CD4-positive, alpha-beta memory T cell (primary cell): ENCODE measurements at regions not wholly inside any gene's neighbourhood (a gene's known extent, or its start where the extent isn't known, plus 50 kb on each side); places are given as distances from the start of the nearest gene placed in this dataset.

Experiments
- CTCF ChIA-PET: fragments of 350-600 bp; sonication (Branson Sonifier 250); formaldehyde crosslinking; loops from one replicate; lab custom pipeline; 2021; ENCODE audit warnings: inconsistent platforms; ENCODE audit not compliant: partially characterized antibody; lab: Charles Lee
- POLR2A ChIA-PET: fragments of 350-600 bp; sonication (Branson Sonifier 250); formaldehyde crosslinking; loops from one replicate; lab custom pipeline; 2021; ENCODE audit not compliant: partially characterized antibody; lab: Charles Lee
- DNase-seq, 5 donors: peaks; one replicate each; pipeline versions ENCODE4 v3.0.0 to v3.0.0-alpha.2; 2020 to 2022; ENCODE audit warnings: mixed read lengths in 1 of 5
- H3K27ac ChIP-seq: one replicate; pipeline ENCODE4 v1.7.0; 2013; ENCODE audit warnings: low read depth, low read length
- H3K27me3 ChIP-seq: 2 replicates; pipeline ENCODE4 v1.7.0; 2013; ENCODE audit warnings: mild to moderate bottlenecking, low read length, moderate library complexity; ENCODE audit not compliant: insufficient read depth
- H3K36me3 ChIP-seq: 2 replicates; pipeline ENCODE4 v1.7.0; 2013; ENCODE audit warnings: mild to moderate bottlenecking, low read length, moderate library complexity; ENCODE audit not compliant: insufficient read depth
- H3K4me1 ChIP-seq: 2 replicates; pipeline ENCODE4 v1.7.0; 2013; ENCODE audit warnings: mild to moderate bottlenecking, low read length, moderate library complexity; ENCODE audit not compliant: insufficient read depth
- H3K4me3 ChIP-seq, 2 donors: one replicate each; pipeline ENCODE4 v1.7.0; 2013; ENCODE audit warnings: low read length in 2 of 2, mild to moderate bottlenecking in 1 of 2
- H3K9me3 ChIP-seq, 2 donors: one replicate each; pipeline ENCODE4 v1.7.0; 2013; ENCODE audit warnings: low read length in 2 of 2, control low read depth in 1 of 2; ENCODE audit not compliant: control insufficient read depth in 1 of 2
- H3K27ac Mint-ChIP-seq, 7 donors: one replicate each; pipeline ENCODE4 v1.8.0; 2020 to 2021; ENCODE audit warnings: mixed read lengths in 7 of 7, mild to moderate bottlenecking in 6 of 7, inconsistent platforms in 3 of 7, moderate library complexity in 3 of 7
- H3K27me3 Mint-ChIP-seq, 2 donors: one replicate each; pipeline ENCODE4 v1.8.0; 2020 to 2021; ENCODE audit warnings: mixed read lengths in 2 of 2
- H3K36me3 Mint-ChIP-seq, 2 donors: one replicate each; pipeline ENCODE4 v1.8.0; 2020 to 2021; ENCODE audit warnings: mixed read lengths in 2 of 2, inconsistent platforms in 1 of 2, mild to moderate bottlenecking in 1 of 2
- H3K4me1 Mint-ChIP-seq, 4 donors: one replicate each; pipeline ENCODE4 v1.8.0; 2020 to 2021; ENCODE audit warnings: mixed read lengths in 4 of 4, mild to moderate bottlenecking in 1 of 4
- H3K4me3 Mint-ChIP-seq, 8 donors: one replicate each; pipeline ENCODE4 v1.8.0; 2020 to 2021; ENCODE audit warnings: mixed read lengths in 8 of 8, mild to moderate bottlenecking in 7 of 8, moderate library complexity in 6 of 8, inconsistent platforms in 3 of 8
- H3K9me3 Mint-ChIP-seq, 8 donors: one replicate each; pipeline ENCODE4 v1.8.0; 2020 to 2021; ENCODE audit warnings: mixed read lengths in 8 of 8, mild to moderate bottlenecking in 5 of 8, inconsistent platforms in 3 of 8, moderate library complexity in 1 of 8
- intact Hi-C: fragments of 100-400 bp; cut with micrococcal nuclease; formaldehyde crosslinking; loops from one replicate; pipeline ENCODE4 v1.15.1; 2023

DNA sequence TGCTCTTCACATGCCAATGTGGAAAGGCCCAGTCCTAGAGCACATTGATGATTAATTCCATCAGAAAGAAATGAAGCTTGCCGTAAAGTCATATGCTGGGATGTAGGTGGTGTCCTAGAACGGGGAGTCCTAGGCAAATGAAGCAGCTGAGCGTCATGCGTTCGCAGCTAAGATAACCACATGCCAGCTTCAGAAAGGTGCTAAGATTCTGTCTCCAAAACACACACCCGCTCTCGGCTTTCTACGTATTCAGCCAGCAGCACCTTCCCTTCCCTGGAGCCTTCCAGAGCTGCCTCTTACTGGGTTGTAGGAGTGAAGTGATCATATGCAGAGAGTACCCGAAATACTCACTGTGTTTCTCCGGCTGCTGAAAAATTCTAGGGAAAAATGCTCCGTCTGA, 421.6 kb upstream of the ID2 start:
- H3K36me3 ChIP-seq, result no peaks in the 10 kb centered on the region
- intact Hi-C loops, result no loop called here
- no peak for DNase-seq
- no peaks in the 10 kb centered on the region for H3K27me3 ChIP-seq
- H3K4me1 ChIP-seq, result no peaks in the 10 kb centered on the region
- H3K9me3 ChIP-seq, result no peaks in the 10 kb centered on the region
- no peak overlapping the region for H3K4me3 ChIP-seq
- Mint-ChIP-seq H3K27me3 (no peaks in the 10 kb centered on the region), H3K4me1 (no peaks in the 10 kb centered on the region), H3K27ac (no peak overlapping the region), H3K9me3 (no peaks in the 10 kb centered on the region), H3K36me3 (peaks cover 0 to 11% of the 10 kb centered on the region in 2 donors), H3K4me3 (no peak overlapping the region)
- ChIA-PET POLR2A (no interaction called here), CTCF (interaction anchor here (1.1 kb wide), 1 partner anchor 9 kb away, joined by 3 read pairs; no protein-coding TSS in a partner anchor)
- H3K27ac ChIP-seq, result no peak overlapping the region

DNA sequence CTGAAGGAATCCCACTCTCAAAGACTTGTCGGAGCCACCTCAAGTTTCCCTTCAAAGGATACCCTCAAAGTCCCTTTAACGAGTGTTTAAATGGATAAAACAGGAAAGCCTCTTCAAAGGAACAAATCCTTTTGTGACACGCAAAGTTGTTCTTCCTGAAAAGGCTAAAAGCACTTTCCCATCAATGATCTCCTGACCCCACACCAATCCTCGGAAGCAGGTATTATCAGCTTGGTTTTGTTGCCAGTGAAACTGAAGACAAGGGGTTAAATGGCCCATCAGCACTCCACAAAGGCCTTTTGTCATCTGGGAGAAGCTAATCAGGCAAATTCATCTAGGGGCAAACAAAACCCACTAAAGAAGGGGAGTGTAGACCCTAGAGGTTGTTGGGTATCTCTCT, 418.0 kb upstream of the ID2 start:
- intact Hi-C loops, result no loop called here
- no peak overlapping the region for H3K4me3 ChIP-seq
- CTCF ChIA-PET, result no interaction called here

DNA sequence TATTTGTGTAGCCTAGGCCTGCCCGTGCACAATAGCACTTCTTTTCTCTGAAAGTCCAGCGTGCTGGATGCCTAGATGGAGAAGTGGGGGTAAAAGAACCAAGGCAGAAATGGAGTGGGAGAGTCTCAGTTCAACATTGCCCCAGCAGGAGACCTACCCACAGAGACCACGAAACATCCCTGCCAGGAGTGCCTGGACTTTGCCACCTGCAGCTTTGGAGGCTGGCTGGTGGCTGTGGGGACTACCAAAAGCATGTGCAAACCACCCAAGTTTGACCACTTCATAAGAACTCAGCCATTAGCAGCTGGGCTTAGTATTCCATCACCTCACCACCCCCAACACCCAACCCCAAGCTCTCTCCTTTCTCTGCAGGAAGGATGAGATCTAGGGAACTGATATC, 416.9 kb upstream of the ID2 start:
- no peaks in the 10 kb centered on the region for H3K27me3 Mint-ChIP-seq
- POLR2A ChIA-PET, result no interaction called here

More for the DNA sequence above, 418.0 kb upstream of the ID2 start:
- Histone ChIP-seq H3K4me1 (no peaks in the 10 kb centered on the region), H3K9me3 (no peaks in the 10 kb centered on the region), H3K27me3 (no peaks in the 10 kb centered on the region), H3K36me3 (no peaks in the 10 kb centered on the region), H3K27ac (no peak overlapping the region)
- POLR2A ChIA-PET, result no interaction called here
- no peak overlapping the region for H3K4me3 Mint-ChIP-seq
- H3K4me1 Mint-ChIP-seq, result peaks cover 0 to 2% (median 0%) of the 10 kb centered on the region in 4 donors
- no peaks in the 10 kb centered on the region for H3K27me3 Mint-ChIP-seq
- no peak overlapping the region for H3K27ac Mint-ChIP-seq
- no peaks in the 10 kb centered on the region for H3K9me3 Mint-ChIP-seq
- H3K36me3 Mint-ChIP-seq, result peaks cover 0 to 7% of the 10 kb centered on the region in 2 donors
- no peak for DNase-seq

DNA sequence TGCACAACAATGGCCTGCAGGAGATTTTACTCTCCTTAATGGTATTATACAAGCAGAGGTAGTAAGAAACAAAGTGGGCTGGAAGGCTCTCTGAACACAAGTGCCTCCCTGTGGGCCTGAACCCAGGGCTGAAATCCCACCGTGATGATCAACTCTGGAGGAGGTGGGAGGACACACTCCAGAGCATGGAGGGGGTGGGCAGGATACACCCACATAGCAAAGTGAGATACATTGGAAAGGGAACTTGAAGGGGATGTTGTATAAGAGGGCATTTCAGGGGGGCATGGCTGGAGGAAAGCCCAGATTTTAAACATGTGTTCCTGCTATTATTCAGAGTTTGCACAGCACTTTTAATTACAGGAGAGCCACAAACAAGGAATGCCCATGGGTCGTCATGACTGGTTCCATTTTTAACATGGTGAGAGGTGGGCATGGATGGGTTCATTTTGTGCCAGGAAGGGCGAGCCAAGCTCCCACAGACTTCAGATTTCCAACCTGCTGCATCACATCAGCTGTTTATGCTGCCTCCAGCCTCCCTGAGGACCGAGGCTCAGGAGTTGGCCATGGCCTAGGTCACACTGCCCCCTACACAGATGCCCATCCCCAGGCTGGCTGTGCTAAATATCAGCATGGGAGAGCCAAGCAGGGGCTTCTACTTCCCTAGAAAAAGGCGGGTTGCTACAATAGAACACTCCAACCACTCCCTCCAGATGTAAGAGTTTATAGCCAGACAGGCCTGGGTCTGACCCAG, 416.2 kb upstream of the ID2 start:
- H3K36me3 Mint-ChIP-seq, result peaks cover 0 to 4% of the 10 kb centered on the region in 2 donors
- peak overlapping the region in 1 of 7 donors; percentile 64 for H3K27ac Mint-ChIP-seq
- CTCF ChIA-PET, result interaction anchor here (1.3 kb wide), 1 partner anchor 12 kb away, joined by 3 read pairs; no protein-coding TSS in a partner anchor
- Histone ChIP-seq H3K4me3 (no peak overlapping the region), H3K36me3 (no peaks in the 10 kb centered on the region), H3K4me1 (no peaks in the 10 kb centered on the region), H3K27me3 (no peaks in the 10 kb centered on the region), H3K27ac (no peak overlapping the region), H3K9me3 (no peaks in the 10 kb centered on the region)
- DNase-seq, result no peak
- POLR2A ChIA-PET, result no interaction called here
- H3K4me1 Mint-ChIP-seq, result peaks cover 0 to 2% (median 0%) of the 10 kb centered on the region in 4 donors
- intact Hi-C loops, result no loop called here
- H3K4me3 Mint-ChIP-seq, result no peak overlapping the region
- H3K9me3 Mint-ChIP-seq, result no peaks in the 10 kb centered on the region
- no peaks in the 10 kb centered on the region for H3K27me3 Mint-ChIP-seq

More for the DNA sequence above, 416.9 kb upstream of the ID2 start:
- intact Hi-C loops, result no loop called here
- Mint-ChIP-seq H3K9me3 (no peaks in the 10 kb centered on the region), H3K4me3 (no peak overlapping the region), H3K36me3 (peaks cover 0 to 4% of the 10 kb centered on the region in 2 donors), H3K4me1 (peaks cover 0 to 2% (median 0%) of the 10 kb centered on the region in 4 donors), H3K27ac (peak overlapping the region in 1 of 7 donors; percentile 14)
- DNase-seq, result no peak
- CTCF ChIA-PET, result no interaction called here
- H3K4me3 ChIP-seq, result no peak overlapping the region
- no peak overlapping the region for H3K27ac ChIP-seq
- H3K27me3 ChIP-seq, result no peaks in the 10 kb centered on the region
- H3K9me3 ChIP-seq, result no peaks in the 10 kb centered on the region
- H3K4me1 ChIP-seq, result no peaks in the 10 kb centered on the region
- no peaks in the 10 kb centered on the region for H3K36me3 ChIP-seq

DNA sequence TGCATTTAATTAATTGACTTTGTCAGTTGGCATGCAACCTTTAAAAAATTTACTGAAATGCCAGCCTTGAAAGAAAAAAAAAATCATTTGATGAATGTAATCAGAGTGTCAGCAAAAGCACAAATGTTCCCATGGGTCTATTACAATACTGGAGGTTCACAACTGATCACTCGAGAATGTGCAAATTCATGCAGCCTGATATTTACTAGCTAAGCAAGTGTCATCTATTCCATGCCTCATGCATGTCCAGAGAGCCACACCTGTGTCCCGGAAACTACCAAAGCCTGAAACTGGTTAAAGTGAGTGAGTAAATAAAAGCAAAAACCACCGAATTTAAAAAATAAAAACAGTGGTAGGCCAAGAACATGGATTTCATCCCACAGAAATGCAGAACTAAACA, 415.3 kb upstream of the ID2 start:
- POLR2A ChIA-PET, result no interaction called here
- no peaks in the 10 kb centered on the region for H3K27me3 ChIP-seq
- no peak overlapping the region for H3K27ac Mint-ChIP-seq
- peaks cover 0 to 2% (median 0%) of the 10 kb centered on the region in 4 donors for H3K4me1 Mint-ChIP-seq
- DNase-seq, result no peak
- H3K4me3 ChIP-seq, result no peak overlapping the region
- CTCF ChIA-PET, result interaction anchor here (1.3 kb wide), 1 partner anchor 11 kb away, joined by 3 read pairs; no protein-coding TSS in a partner anchor
- H3K4me1 ChIP-seq, result no peaks in the 10 kb centered on the region
- no peaks in the 10 kb centered on the region for H3K9me3 Mint-ChIP-seq
- no peak overlapping the region for H3K4me3 Mint-ChIP-seq
- peaks cover 0 to 4% of the 10 kb centered on the region in 2 donors for H3K36me3 Mint-ChIP-seq
- H3K27me3 Mint-ChIP-seq, result no peaks in the 10 kb centered on the region
- H3K9me3 ChIP-seq, result no peaks in the 10 kb centered on the region
- H3K36me3 ChIP-seq, result no peaks in the 10 kb centered on the region
- intact Hi-C loops, result no loop called here
- no peak overlapping the region for H3K27ac ChIP-seq

DNA sequence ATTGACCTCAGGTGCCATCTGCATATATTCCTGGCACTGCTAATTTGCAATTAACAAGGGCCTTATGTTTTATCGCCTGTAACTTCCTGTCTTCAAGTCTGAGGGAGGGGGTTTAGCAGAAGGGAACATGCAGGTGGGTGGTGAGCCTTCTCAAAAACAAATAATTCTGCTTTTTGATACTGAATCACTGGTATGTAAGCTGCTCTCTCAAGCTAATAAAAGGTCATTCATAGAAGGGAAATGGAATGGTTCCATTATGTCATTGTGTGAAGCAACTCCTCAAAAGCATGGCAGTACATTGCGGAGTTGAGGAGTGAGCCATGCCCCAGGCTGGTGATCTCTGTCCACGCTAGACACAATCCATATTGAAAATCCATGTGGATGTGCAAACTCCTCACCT, 414.8 kb upstream of the ID2 start:
- H3K27ac Mint-ChIP-seq, result peak overlapping the region in 1 of 7 donors; percentile 36
- H3K36me3 ChIP-seq, result no peaks in the 10 kb centered on the region
- H3K27me3 Mint-ChIP-seq, result no peaks in the 10 kb centered on the region
- H3K4me3 Mint-ChIP-seq, result no peak overlapping the region
- no peaks in the 10 kb centered on the region for H3K9me3 Mint-ChIP-seq
- no peak for DNase-seq
- peaks cover 0 to 4% of the 10 kb centered on the region in 2 donors for H3K36me3 Mint-ChIP-seq
- peaks cover 0 to 2% (median 0%) of the 10 kb centered on the region in 4 donors for H3K4me1 Mint-ChIP-seq
- ChIA-PET POLR2A (no interaction called here), CTCF (interaction anchor here (1.3 kb wide), 1 partner anchor 10 kb away, joined by 3 read pairs; no protein-coding TSS in a partner anchor)
- H3K27me3 ChIP-seq, result no peaks in the 10 kb centered on the region
- no peaks in the 10 kb centered on the region for H3K9me3 ChIP-seq
- H3K4me1 ChIP-seq, result no peaks in the 10 kb centered on the region
- no peak overlapping the region for H3K27ac ChIP-seq
- H3K4me3 ChIP-seq, result no peak overlapping the region
- intact Hi-C loops, result no loop called here

DNA sequence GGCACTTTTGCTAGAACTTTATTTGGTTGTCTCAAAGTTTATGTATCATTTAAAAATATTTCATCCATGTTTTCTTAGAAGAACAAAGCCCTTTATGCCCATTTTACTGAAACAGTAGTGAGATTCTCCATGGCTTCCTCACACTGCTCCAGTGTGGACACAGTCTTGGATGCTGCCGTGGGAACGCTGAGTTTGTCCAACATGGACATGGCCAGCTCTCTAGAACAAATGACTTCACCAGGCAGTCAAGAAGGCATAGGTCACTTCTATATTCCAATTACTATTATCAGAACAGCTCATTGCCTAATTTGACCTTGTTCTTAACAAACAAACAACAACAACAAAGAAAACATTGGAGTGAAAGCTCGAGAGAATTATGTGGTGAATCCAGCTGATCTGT, 414.1 kb upstream of the ID2 start:
- DNase-seq, result no peak
- no peak overlapping the region for H3K4me3 Mint-ChIP-seq
- Histone ChIP-seq H3K4me1 (no peaks in the 10 kb centered on the region), H3K9me3 (no peaks in the 10 kb centered on the region), H3K36me3 (no peaks in the 10 kb centered on the region), H3K4me3 (no peak overlapping the region), H3K27me3 (no peaks in the 10 kb centered on the region), H3K27ac (no peak overlapping the region)
- no peaks in the 10 kb centered on the region for H3K27me3 Mint-ChIP-seq
- H3K4me1 Mint-ChIP-seq, result peaks cover 0 to 2% (median 0%) of the 10 kb centered on the region in 4 donors
- no peaks in the 10 kb centered on the region for H3K9me3 Mint-ChIP-seq
- ChIA-PET CTCF (no interaction called here), POLR2A (no interaction called here)
- peaks cover 0 to 10% of the 10 kb centered on the region in 2 donors for H3K36me3 Mint-ChIP-seq
- H3K27ac Mint-ChIP-seq, result no peak overlapping the region
- intact Hi-C loops, result no loop called here
